ENCODE measurements at regions not wholly inside any gene's neighbourhood (a gene's known extent, or its start where the extent isn't known, plus 50 kb on each side); places are given as distances from the start of the nearest gene placed in this dataset.

- TF ChIP-seq CTCF (IDR thresholded peaks at IDR 0.05) (no peak), POLR2AphosphoS5 (IDR thresholded peaks at IDR 0.05) (no peak)
Observed at GRCh38 chr19:32023564-32023832, 321.9 kb upstream of the ZNF507 start.
